ENCODE measurements at regions not wholly inside any gene's neighbourhood (a gene's known extent, or its start where the extent isn't known, plus 50 kb on each side); places are given as distances from the start of the nearest gene placed in this dataset.

DNA sequence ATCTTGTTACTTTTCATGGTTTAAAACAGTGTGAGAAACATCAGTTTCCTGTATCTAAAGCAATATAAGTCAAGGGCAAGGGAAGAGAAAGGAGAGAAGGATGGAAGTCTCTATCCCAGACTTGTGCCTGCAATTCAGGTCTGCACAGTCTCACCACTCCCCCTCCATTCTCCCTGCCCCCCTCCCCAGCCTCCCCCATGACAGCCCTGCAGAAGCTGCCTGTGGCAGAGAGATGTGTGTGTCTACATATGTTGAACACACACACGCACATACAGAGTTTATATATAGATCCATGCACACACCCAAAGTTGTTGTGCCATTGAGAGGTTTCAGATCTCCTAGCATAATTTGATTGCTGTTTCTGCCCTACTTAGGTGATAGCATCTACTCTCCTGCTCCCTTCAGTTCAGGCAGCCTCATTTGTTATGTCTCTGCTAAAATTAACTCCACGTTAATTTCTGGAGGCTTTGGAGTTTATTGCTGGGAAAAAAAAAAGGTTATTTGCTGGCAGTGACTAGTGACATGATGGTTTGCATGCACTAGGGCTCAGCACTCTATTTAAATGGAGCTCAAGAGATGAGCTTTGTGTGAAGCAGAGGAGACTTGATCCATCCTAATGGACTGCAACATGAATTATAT is 124.9 kb upstream of the SMYD2 start:
- TF ChIP-seq, protein P1, sequence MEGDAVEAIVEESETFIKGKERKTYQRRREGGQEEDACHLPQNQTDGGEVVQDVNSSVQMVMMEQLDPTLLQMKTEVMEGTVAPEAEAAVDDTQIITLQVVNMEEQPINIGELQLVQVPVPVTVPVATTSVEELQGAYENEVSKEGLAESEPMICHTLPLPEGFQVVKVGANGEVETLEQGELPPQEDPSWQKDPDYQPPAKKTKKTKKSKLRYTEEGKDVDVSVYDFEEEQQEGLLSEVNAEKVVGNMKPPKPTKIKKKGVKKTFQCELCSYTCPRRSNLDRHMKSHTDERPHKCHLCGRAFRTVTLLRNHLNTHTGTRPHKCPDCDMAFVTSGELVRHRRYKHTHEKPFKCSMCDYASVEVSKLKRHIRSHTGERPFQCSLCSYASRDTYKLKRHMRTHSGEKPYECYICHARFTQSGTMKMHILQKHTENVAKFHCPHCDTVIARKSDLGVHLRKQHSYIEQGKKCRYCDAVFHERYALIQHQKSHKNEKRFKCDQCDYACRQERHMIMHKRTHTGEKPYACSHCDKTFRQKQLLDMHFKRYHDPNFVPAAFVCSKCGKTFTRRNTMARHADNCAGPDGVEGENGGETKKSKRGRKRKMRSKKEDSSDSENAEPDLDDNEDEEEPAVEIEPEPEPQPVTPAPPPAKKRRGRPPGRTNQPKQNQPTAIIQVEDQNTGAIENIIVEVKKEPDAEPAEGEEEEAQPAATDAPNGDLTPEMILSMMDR (IDR thresholded peaks at IDR 0.05; ENCODE audit: insufficient read depth, low read depth, low read length, missing control alignments): no peak
- H3K4me3 ChIP-seq (ENCODE audit: low read depth, low read length): no peak overlapping the region
- no peak for DNase-seq (ENCODE audit: low read depth)

DNA sequence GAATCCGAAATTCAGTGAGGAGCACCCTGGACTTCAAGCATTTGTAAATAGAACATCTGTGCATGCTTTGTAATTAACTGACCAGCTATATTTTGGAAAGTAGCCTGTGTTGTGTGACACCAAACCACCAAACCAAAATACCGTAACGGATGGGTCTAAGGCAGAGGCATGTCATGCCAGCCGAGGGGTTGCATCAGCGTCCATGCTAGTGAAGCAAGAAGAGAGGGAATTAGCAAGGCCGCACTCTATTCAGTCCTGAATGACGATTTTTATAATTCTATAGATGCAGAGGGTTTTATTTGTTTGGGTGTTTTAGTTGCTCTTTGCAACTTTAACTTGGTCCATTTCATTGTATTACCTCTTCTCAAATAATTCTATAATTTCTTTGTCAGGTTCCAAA is 116.8 kb upstream of the SMYD2 start:
- no peak for DNase-seq (ENCODE audit: low read depth)
- no peak overlapping the region for H3K4me3 ChIP-seq (ENCODE audit: low read depth, low read length)
- TF ChIP-seq, protein P1 (IDR thresholded peaks at IDR 0.05; ENCODE audit: insufficient read depth, low read depth, low read length, missing control alignments): no peak

DNA sequence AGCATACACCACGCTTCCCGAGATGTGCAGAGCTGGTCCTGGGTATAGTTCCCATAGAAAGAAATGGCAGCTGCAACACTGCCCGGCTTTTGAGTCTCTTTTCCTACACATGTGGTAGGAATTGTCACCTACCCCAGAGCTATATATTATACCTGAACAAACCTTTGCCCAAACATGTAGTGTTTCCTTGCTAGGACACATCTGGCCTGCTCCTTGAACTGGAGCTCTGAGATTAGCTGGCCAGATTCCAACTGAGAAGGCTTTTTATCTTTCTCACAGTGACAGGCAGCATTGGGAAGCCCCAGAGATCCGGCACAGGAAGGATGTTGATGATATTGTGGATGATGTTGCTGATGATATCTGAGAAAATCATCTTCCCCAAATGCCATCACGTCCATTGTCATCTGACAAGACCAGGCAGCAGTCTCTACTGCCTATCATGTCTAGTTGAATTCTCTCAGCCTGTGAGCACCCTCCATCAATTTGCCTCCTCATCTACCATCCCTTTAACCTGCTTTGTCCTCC is 115.0 kb upstream of the SMYD2 start:
- TF ChIP-seq, protein P1 (IDR thresholded peaks at IDR 0.05; ENCODE audit: insufficient read depth, low read depth, low read length, missing control alignments): no peak
- DNase-seq (ENCODE audit: low read depth): no peak
- H3K4me3 ChIP-seq (ENCODE audit: low read depth, low read length): no peak overlapping the region

DNA sequence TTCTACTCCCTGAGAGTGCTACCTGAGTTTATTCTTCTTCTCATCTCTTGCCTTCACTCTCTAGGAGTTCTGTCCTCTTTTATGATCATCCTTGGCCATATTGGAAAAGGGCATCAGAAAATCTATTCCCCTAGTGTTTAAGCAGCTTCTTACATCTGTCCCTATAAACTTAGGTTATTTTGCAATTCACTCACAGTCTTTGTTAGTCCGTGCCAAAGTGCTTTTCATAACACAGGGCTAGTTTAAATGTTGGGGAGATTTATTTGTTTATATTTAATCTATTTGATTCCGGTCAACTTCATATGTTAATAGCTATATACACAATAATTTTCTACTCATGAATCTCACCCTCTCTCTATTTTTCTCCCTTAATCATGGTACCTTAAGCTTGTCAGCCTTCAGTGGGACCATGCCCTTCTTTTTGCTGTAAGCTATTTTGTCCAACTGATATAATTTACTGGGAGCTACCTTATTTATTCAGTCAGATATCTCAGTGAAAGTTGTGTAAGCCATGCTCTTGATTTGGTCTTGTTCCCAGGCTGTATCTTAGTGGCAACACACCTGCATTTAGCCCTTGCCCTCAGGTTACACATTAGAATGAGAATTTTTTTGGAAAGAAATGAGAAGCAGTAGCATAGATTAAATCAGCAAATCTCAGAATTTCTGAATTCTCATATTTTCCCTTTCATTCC is 106.3 kb upstream of the SMYD2 start:
- no peak overlapping the region for H3K4me3 ChIP-seq (ENCODE audit: low read depth, low read length)
- TF ChIP-seq, protein P1 (IDR thresholded peaks at IDR 0.05; ENCODE audit: insufficient read depth, low read depth, low read length, missing control alignments): no peak
- DNase-seq (ENCODE audit: low read depth): no peak

DNA sequence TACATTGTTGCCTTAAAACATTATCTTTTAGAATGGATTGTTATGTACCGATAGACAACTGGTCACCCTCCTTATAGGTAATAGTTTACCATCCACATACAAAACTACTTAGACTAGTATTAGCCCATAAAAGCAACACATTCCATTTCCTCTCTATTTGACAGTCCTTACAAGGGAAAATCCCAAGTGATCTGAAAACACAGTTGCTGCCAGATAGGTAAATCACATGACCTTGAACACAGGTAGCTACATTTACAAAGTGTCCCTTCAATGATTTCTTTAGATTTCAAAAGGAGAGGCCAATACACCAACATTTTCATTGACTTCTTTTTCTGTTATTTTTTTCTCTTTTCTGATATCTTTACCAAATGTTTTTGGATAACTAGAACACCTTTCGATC is 102.9 kb upstream of the SMYD2 start:
- H3K4me3 ChIP-seq (ENCODE audit: low read depth, low read length): no peak overlapping the region
- no peak for DNase-seq (ENCODE audit: low read depth)
- TF ChIP-seq, protein P1 (IDR thresholded peaks at IDR 0.05; ENCODE audit: insufficient read depth, low read depth, low read length, missing control alignments): no peak

DNA sequence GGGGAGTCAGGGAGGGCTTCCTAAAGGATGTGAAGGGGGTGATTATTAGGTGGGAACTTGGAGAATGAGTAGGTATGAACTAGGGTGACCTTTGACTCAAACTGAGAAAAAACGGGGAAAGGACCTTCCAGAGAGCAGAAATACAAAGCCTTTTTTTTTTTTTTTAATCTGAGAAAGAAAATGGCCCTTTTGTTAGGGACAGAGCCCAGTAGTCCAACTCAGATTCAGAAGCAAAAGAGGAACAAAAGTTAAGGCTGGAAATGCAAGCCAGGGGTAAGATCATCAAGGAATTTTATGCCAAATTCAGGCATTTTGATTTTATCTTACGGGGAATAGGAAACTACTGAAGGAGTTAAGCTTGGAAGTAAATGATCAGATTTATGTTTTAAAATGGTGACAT is 96.0 kb upstream of the SMYD2 start:
- no peak overlapping the region for H3K4me3 ChIP-seq (ENCODE audit: low read depth, low read length)
- TF ChIP-seq, protein P1 (IDR thresholded peaks at IDR 0.05; ENCODE audit: insufficient read depth, low read depth, low read length, missing control alignments): no peak
- no peak for DNase-seq (ENCODE audit: low read depth)
